ENCODE measurements at regions not wholly inside any gene's neighbourhood (a gene's known extent, or its start where the extent isn't known, plus 50 kb on each side); places are given as distances from the start of the nearest gene placed in this dataset.
"Not testable (repeated sequence)": the region's sequence is repeated elsewhere in the genome, so short reads cannot be mapped to it uniquely, and the experiment has no call there.

- H3K27ac ChIP-seq, result no peak overlapping the region
- no peaks in the 10 kb centered on the region for H3K9me3 ChIP-seq
- H3K4me1 ChIP-seq (ENCODE audit: insufficient read depth), result no peaks in the 10 kb centered on the region
- TF ChIP-seq POLR2A (IDR thresholded peaks at IDR 0.05) (no peak), CTCF (IDR thresholded peaks at IDR 0.05) (no peak), EP300 (IDR thresholded peaks at IDR 0.05) (no peak)
- intact Hi-C loops (cut with DNase I), result no loop called here
- H3K4me3 ChIP-seq, result no peak overlapping the region
- H3K36me3 ChIP-seq, result no peaks in the 10 kb centered on the region
- 76 to 81% (median 78%) methylated on average over 3 of the region's 3 CpGs for WGBS, 3 donors
- H3K27me3 ChIP-seq, result no peaks in the 10 kb centered on the region
- DNase-seq, result no peak
Observed at GRCh38 chr13:50136678-50137077, 121.4 kb downstream of the KCNRG start.

- H3K27me3 ChIP-seq; H3K27ac ChIP-seq; H3K9me3 ChIP-seq; H3K36me3 ChIP-seq; H3K4me1 ChIP-seq (ENCODE audit: insufficient read depth); intact Hi-C loops (cut with DNase I); H3K4me3 ChIP-seq; DNase-seq: not testable (repeated sequence)
- WGBS, 3 donors, result 91 to 97% (median 92%) methylated on average over 4 of the region's 4 CpGs
Observed at GRCh38 chr13:50139435-50139934, 124.2 kb downstream of the KCNRG start.

DNA sequence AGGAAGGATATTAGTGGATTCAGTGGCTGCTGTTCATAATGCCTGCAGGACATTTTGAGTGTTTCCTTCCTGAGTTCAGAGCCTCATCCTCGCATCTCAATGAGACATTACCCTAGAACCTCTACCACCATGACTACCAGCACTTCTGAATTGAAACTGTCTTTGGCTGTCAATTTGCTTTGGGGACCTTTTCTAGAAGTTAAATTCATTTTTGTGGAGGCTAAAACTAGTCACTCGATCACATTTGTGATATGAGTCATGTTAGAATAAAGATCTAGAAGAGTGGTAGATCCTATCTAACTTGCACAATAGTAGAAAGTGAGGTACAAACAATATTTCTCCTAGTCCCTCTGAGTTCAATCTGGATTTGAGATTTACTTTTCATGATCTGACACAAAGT, 124.9 kb downstream of the KCNRG start:
- H3K4me1 ChIP-seq (ENCODE audit: insufficient read depth), result no peaks in the 10 kb centered on the region
- no peak for TF ChIP-seq EP300 (IDR thresholded peaks at IDR 0.05)
- no peak for DNase-seq
- H3K4me3 ChIP-seq, result no peak overlapping the region
- no peaks in the 10 kb centered on the region for H3K9me3 ChIP-seq
- WGBS, 3 donors, result 80 to 95% (median 85%) methylated on average over 2 of the region's 2 CpGs
- H3K27me3 ChIP-seq, result no peaks in the 10 kb centered on the region
- intact Hi-C loops (cut with DNase I), result no loop called here
- H3K36me3 ChIP-seq, result no peaks in the 10 kb centered on the region
- no peak overlapping the region for H3K27ac ChIP-seq

DNA sequence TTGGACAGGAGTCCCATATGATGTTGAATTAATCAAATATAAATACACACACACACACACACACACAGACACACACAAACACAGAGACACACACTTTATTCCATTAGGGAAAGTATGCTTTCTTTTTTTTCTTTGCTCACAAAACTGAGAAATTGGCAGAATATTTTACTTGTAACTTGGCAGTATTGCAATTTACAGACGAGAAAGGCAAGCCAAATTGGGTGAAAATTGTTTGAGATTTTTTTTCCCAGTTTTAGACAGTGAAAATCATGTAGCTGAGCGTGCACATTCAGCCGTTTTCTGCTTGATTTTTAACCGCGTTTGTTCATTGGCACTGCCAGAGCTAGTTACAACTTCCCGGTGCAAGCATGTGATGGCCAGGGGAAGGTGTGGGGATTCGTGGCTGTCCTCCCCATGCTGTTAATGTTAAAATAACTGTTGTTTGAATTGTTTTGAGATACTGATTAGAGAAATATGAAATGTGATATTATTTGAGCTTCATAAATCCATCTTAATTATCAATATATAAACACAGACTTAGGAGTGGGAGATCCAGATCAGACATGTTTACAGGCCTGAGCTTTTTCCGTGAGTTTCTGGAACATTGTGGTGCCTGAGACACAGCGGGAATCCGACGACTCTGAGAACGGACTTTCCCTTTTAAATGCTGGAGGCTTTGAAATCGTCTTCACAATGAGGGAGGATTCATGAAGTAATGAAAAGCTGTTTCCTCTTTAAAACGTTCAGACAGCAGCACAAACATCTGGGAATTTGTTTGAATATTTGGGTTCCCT, 125.5 kb downstream of the KCNRG start:
- H3K9me3 ChIP-seq, result no peaks in the 10 kb centered on the region
- TF ChIP-seq EP300 (IDR thresholded peaks at IDR 0.05) (no peak), CTCF (IDR thresholded peaks at IDR 0.05) (no peak), POLR2A (IDR thresholded peaks at IDR 0.05) (no peak)
- no peak for DNase-seq
- H3K4me1 ChIP-seq (ENCODE audit: insufficient read depth), result no peaks in the 10 kb centered on the region
- WGBS, 3 donors, result 25 to 47% (median 37%) methylated on average over 14 of the region's 14 CpGs
- no peak overlapping the region for H3K4me3 ChIP-seq
- H3K36me3 ChIP-seq, result no peaks in the 10 kb centered on the region
- intact Hi-C loops (cut with DNase I), result no loop called here
- H3K27me3 ChIP-seq, result no peaks in the 10 kb centered on the region
- H3K27ac ChIP-seq, result no peak overlapping the region

- intact Hi-C loops (cut with DNase I), result no loop called here
- no peaks in the 10 kb centered on the region for H3K9me3 ChIP-seq
- WGBS, 3 donors, result 87 to 90% (median 89%) methylated on average over 2 of the region's 2 CpGs
- no peaks in the 10 kb centered on the region for H3K27me3 ChIP-seq
- no peaks in the 10 kb centered on the region for H3K4me1 ChIP-seq (ENCODE audit: insufficient read depth)
- DNase-seq, result no peak
- TF ChIP-seq EP300 (IDR thresholded peaks at IDR 0.05), result no peak
- no peak overlapping the region for H3K4me3 ChIP-seq
- H3K27ac ChIP-seq, result no peak overlapping the region
- H3K36me3 ChIP-seq, result no peaks in the 10 kb centered on the region
Observed at GRCh38 chr13:50141375-50141975, 126.2 kb downstream of the KCNRG start.

Data from ovary (tissue), 7 donors.